Lower leg skin (tissue), 3 donors: ENCODE measurements at regions not wholly inside any gene's neighbourhood (a gene's known extent, or its start where the extent isn't known, plus 50 kb on each side); places are given as distances from the start of the nearest gene placed in this dataset.

ENCODE experiments used
- POLR2A ChIP-seq, 2 donors: fragments of 450-650 bp; IDR thresholded peaks; one replicate each; pipeline ENCODE4 v1.6.1; 2016 to 2017; ENCODE audit warnings: antibody characterized with exemption in 2 of 2, mild to moderate bottlenecking in 1 of 2, moderate library complexity in 1 of 2
- TF ChIP-seq, protein P1 (sequence below), 3 donors: fragments of 450-650 bp; IDR thresholded peaks; one replicate each; pipeline ENCODE4 v1.5.1; 2016; ENCODE audit warnings: antibody characterized with exemption in 3 of 3, mild to moderate bottlenecking in 3 of 3, moderate library complexity in 2 of 3

DNA sequence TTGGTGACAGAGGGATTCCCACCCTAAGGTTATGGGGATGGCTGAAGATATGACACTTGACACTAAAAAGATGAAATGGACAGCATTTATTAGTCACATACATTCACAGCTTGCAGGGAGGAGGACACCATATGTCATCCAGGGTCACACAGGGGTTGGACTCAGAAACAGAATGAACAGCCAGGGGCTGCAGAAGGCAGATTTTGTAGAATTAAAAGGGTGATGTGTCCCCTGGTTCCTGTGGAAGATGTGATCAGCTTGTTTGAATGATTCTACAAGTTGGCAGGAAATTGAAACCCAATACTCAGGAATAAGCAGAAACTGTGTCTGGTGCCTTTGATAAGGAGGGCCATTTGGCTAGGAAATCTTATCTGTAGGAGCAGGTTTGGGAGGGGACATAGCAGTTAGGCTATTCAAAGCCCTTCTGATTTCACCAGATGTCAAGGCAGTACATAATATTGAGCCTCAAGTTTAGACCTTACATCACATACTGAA is 102.3 kb upstream of the GRIN3A start:
- no peak for TF ChIP-seq POLR2A (IDR thresholded peaks at IDR 0.05)
- TF ChIP-seq, protein P1, sequence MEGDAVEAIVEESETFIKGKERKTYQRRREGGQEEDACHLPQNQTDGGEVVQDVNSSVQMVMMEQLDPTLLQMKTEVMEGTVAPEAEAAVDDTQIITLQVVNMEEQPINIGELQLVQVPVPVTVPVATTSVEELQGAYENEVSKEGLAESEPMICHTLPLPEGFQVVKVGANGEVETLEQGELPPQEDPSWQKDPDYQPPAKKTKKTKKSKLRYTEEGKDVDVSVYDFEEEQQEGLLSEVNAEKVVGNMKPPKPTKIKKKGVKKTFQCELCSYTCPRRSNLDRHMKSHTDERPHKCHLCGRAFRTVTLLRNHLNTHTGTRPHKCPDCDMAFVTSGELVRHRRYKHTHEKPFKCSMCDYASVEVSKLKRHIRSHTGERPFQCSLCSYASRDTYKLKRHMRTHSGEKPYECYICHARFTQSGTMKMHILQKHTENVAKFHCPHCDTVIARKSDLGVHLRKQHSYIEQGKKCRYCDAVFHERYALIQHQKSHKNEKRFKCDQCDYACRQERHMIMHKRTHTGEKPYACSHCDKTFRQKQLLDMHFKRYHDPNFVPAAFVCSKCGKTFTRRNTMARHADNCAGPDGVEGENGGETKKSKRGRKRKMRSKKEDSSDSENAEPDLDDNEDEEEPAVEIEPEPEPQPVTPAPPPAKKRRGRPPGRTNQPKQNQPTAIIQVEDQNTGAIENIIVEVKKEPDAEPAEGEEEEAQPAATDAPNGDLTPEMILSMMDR (IDR thresholded peaks at IDR 0.05), result no peak
